ENCODE measurements at regions not wholly inside any gene's neighbourhood (a gene's known extent, or its start where the extent isn't known, plus 50 kb on each side); places are given as distances from the start of the nearest gene placed in this dataset.

DNA sequence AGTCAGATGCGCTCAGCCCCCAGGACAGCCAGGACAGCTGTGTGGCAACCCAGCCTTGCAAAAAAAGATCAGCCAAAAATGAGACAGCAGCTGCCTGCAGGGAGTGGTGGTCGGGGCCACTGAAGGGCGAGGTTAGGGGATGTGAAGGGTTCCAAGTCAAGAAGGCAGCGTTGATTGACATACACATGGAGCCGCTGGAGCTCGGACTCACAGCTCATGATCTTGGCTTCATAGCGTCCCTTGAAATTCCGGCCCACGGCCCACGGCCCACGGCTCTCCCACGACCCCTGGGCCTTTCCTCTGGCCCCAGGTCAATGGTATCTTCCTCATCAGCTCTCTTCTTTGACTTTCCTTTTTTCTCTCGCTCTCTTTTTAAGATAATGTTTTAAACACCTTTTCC, 390.0 kb upstream of the IRX4 start:
- DNase-seq (ENCODE audit: insufficient read length, low spot score) (no peak), FAIRE-seq (no peak)
- TF ChIP-seq, protein P1, sequence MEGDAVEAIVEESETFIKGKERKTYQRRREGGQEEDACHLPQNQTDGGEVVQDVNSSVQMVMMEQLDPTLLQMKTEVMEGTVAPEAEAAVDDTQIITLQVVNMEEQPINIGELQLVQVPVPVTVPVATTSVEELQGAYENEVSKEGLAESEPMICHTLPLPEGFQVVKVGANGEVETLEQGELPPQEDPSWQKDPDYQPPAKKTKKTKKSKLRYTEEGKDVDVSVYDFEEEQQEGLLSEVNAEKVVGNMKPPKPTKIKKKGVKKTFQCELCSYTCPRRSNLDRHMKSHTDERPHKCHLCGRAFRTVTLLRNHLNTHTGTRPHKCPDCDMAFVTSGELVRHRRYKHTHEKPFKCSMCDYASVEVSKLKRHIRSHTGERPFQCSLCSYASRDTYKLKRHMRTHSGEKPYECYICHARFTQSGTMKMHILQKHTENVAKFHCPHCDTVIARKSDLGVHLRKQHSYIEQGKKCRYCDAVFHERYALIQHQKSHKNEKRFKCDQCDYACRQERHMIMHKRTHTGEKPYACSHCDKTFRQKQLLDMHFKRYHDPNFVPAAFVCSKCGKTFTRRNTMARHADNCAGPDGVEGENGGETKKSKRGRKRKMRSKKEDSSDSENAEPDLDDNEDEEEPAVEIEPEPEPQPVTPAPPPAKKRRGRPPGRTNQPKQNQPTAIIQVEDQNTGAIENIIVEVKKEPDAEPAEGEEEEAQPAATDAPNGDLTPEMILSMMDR (IDR thresholded peaks at IDR 0.05; ENCODE audit: insufficient read depth, missing control alignments), result no peak

DNA sequence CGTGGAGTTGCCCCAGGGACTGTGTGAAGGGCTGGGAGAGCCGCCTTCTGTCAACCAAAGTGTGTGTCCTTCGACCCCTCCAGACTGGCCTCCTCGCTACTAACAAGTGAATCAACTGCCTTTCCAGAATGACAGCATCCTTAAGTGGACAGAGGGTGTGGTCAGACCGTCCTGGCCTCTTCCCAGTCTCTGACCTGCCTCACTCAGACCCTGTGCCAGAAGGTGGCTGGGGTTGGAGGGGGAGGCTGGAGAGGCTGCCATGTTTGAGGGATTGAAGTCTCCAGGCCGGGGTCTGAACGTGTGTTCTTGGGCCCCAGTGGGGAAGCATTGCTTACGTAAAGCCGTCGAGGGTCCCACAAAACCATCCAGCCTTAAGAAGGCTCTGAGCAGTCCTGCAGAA, 389.3 kb upstream of the IRX4 start:
- DNase-seq (ENCODE audit: insufficient read length, low spot score) (no peak), FAIRE-seq (no peak)
- TF ChIP-seq, protein P1 (IDR thresholded peaks at IDR 0.05; ENCODE audit: insufficient read depth, missing control alignments), result no peak

DNA sequence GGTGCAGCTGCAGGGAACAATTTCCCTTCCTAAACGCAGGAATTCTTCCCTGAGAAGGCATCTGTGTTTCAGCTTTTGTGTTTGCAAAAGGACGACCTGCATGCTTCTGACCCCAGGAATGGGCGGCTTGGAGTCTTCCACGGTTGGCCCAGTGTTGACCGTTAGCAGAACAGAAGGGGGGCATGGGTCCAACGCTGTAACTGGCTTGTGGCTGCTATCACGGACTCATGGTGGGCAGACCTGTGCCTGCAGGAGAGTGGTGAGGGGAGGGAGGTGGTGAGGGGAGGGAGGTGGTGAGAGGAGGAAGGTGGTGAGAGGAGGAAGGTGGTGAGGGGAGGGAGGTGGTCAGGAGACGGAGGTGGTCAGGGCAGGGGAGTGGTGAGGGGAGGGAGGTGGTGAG, 388.6 kb upstream of the IRX4 start:
- no peak for DNase-seq (ENCODE audit: insufficient read length, low spot score)
- TF ChIP-seq, protein P1 (IDR thresholded peaks at IDR 0.05; ENCODE audit: insufficient read depth, missing control alignments), result no peak
- no peak for FAIRE-seq

DNA sequence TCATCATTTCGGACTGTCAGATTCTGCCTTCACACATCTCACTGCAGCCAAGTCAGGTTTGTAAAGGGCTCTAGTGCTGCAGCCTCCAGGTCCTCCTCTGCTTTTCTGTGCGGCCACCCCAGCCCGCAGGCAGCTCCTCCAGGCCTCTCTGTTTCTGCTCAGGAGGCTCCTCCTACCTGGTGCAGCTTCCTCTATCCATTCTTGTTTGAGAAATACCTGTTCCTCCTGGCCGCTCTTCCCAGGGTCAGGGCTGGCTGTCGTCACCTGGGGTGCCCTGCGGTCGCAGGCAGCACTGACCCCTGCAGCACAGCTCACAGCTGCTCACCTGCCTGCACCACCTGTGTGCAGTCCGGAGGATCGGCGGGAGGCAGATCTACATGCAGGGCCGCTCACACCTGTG, 387.7 kb upstream of the IRX4 start:
- TF ChIP-seq, protein P1 (IDR thresholded peaks at IDR 0.05; ENCODE audit: insufficient read depth, missing control alignments), result no peak
- no peak for DNase-seq (ENCODE audit: insufficient read length, low spot score)
- FAIRE-seq, result no peak

DNA sequence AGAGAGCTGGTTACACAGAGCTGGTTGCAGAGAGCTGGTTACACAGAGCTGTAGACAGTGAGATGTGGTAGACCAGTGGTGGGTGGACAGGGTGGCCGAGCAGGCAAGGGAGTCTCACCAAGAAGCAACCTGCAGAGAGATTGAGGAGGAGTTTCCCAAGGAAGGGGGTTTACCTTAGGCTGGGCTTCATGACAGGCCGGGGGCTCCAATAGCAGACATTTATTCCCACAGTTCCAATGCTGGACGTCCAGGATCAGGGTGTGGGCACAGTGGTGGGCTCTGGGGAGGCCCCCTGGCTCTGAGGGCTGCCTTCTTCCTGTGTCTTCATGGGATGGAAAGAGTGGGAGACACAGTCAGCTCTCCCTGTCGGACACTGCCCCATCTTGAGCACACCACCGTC, 386.9 kb upstream of the IRX4 start:
- no peak for DNase-seq (ENCODE audit: insufficient read length, low spot score)
- FAIRE-seq, result no peak
- TF ChIP-seq, protein P1 (IDR thresholded peaks at IDR 0.05; ENCODE audit: insufficient read depth, missing control alignments), result no peak

DNA sequence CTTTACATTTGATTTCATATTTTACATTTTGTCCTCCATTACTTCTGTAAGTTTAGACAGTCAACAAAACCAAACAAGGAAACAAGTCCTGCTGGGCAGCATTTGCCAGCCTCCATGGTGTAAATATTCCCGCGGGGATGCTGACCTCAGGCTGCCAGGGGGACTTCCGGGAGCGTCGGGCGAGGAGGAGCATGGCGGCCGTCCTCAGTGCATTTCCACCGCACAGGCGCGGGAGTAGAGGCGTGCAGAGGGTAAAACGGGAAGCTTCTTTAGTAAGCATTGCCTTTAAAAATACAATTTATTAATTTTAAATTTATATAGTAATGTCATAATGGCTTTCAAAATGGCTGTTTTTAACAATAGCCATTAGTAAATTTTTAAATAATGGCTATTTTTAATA, 385.3 kb upstream of the IRX4 start:
- no peak for FAIRE-seq
- no peak for DNase-seq (ENCODE audit: insufficient read length, low spot score)
- TF ChIP-seq, protein P1 (IDR thresholded peaks at IDR 0.05; ENCODE audit: insufficient read depth, missing control alignments), result no peak

DNA sequence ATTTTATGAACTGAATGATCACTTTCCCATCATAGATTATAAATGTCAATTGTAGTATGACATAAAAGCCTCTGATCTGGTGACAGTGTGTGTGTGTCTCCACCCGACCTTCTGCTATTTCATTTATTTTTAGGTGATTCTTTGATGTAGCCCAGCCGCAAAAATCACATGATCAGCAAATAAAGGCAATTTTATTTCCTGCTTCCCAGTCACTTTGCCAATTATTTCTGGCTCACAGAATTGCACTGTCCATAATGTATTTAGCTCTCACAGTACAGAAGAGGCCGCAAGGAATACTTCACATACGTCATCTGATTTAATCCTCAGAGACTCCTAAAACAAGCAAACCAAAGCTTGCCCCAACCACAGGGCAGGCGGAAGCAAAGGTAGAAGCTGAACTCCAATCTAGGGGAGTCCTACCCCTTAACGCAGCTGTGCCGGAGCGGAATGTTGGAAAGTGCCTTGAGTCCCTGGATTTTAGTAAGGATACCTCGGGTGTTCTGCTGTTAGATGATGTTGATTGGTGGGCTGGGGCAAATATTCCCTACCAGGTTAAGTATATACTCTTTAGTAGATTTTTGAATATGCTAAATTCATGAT, 384.0 kb upstream of the IRX4 start:
- FAIRE-seq, result no peak

More for the DNA sequence above, 384.0 kb upstream of the IRX4 start:
- TF ChIP-seq, protein P1 (IDR thresholded peaks at IDR 0.05; ENCODE audit: insufficient read depth, missing control alignments), result no peak
- no peak for DNase-seq (ENCODE audit: insufficient read length, low spot score)

Measured in D721Med (cell line).